Esophagus squamous epithelium (tissue), 5 donors: ENCODE measurements at regions not wholly inside any gene's neighbourhood (a gene's known extent, or its start where the extent isn't known, plus 50 kb on each side); places are given as distances from the start of the nearest gene placed in this dataset.

Experiments used
- DNase-seq: peaks from one replicate; lab custom pipeline; 2025; lab: John Stamatoyannopoulos, UW
- H3K27ac ChIP-seq, 4 donors: fragments of 200-600 bp; sonication (generic); one replicate each; pipeline ENCODE4 v1.5.1; 2016 to 2019; ENCODE audit warnings: mild to moderate bottlenecking in 1 of 4
- H3K27me3 ChIP-seq, 4 donors: fragments of 200-600 bp; sonication (generic); 1 replicate in 3 of 4; 2 replicates in 1 of 4; pipeline versions ENCODE4 v1.5.1 to v1.6.0; 2017 to 2021; ENCODE audit warnings: antibody characterized with exemption in 1 of 4
- H3K36me3 ChIP-seq, 3 donors: fragments of 200-600 bp; sonication (generic); one replicate each; pipeline ENCODE4 v1.5.1; 2016 to 2019
- H3K4me1 ChIP-seq, 3 donors: fragments of 200-600 bp; sonication (generic); one replicate each; pipeline ENCODE4 v1.5.1; 2017 to 2019
- H3K4me3 ChIP-seq, 4 donors: fragments of 200-600 bp; sonication (generic); 1 replicate in 3 of 4; 2 replicates in 1 of 4; pipeline ENCODE4 v1.5.1; 2016 to 2019; ENCODE audit warnings: mild to moderate bottlenecking in 2 of 4, moderate library complexity in 1 of 4
- H3K9me3 ChIP-seq, 3 donors: fragments of 200-600 bp; sonication (generic); one replicate each; pipeline ENCODE4 v1.5.1; 2016 to 2019
- POLR2A ChIP-seq, 4 donors: fragments of 450-650 bp; IDR thresholded peaks; one replicate each; pipeline ENCODE4 v1.6.1; 2017; ENCODE audit warnings: antibody characterized with exemption in 4 of 4, mild to moderate bottlenecking in 4 of 4, moderate library complexity in 3 of 4
- WGBS, 2 donors: methylation state at CpG; one replicate each; pipeline ENCODE4 v1.1.5; 2018; 5-methylcytosine and 5-hydroxymethylcytosine counted together
- intact Hi-C: fragments of 100-400 bp; cut with DNase I; formaldehyde crosslinking; loops from one replicate; pipeline ENCODE4 v1.15.0; 2022
- TF ChIP-seq, protein P1 (sequence below), 6 experiments: fragments of 450-650 bp in 4 of 6; fragments of 200-600 bp in 2 of 6; sonication (generic) in 2 of 6; IDR thresholded peaks; one replicate each; pipeline ENCODE4 v1.5.1; 2016 to 2019; ENCODE audit warnings: antibody characterized with exemption in 6 of 6, mild to moderate bottlenecking in 4 of 6, moderate library complexity in 4 of 6
- donor health status: DM: yes; HTN: yes; CAD: no.

DNA sequence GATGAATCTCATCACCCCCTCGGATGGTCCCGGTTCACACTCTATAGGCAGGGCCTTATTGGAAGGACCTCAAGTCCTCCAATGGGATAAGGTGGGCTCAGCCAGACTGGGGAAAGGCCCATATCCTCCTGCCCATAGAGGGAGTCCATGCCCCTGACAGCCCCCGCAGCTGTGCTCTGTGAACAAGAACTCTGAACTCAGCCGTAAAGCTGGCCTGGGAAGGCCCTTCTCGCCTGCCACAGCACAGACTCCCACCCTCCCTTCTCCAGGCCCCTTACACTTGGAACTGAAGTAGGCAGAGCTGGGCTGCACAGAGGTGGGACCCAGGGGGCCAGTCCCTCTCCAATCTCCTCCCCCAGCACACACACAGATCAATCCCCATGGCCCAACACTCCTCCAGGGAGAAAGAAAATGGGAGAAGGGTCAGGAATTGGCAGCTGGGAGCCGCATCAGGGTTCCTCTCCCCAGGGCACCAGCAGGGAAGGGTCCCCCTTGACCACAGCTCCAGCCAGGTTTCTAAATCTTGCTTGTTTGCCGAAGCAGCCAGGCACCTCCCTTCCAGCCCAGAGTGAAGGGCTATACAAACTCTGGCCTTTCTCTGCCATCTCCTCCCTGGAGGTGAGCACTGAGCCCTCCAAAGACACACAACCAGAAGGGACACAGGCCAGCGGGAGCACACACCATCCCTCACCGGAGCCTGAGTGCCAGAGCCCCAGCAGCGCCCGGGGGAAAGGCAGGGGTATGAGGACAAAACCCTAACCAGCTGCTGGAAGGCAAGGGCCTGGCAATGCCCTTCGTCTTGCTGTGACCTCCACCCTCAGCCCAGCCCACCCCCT, 454.1 kb downstream of the SOX9 start:
- H3K27ac ChIP-seq, result no peak overlapping the region
- DNase-seq, result no peak
- no peaks in the 10 kb centered on the region for H3K36me3 ChIP-seq
- no peak for TF ChIP-seq POLR2A (IDR thresholded peaks at IDR 0.05)
- TF ChIP-seq, protein P1, sequence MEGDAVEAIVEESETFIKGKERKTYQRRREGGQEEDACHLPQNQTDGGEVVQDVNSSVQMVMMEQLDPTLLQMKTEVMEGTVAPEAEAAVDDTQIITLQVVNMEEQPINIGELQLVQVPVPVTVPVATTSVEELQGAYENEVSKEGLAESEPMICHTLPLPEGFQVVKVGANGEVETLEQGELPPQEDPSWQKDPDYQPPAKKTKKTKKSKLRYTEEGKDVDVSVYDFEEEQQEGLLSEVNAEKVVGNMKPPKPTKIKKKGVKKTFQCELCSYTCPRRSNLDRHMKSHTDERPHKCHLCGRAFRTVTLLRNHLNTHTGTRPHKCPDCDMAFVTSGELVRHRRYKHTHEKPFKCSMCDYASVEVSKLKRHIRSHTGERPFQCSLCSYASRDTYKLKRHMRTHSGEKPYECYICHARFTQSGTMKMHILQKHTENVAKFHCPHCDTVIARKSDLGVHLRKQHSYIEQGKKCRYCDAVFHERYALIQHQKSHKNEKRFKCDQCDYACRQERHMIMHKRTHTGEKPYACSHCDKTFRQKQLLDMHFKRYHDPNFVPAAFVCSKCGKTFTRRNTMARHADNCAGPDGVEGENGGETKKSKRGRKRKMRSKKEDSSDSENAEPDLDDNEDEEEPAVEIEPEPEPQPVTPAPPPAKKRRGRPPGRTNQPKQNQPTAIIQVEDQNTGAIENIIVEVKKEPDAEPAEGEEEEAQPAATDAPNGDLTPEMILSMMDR (IDR thresholded peaks at IDR 0.05), result no peak
- intact Hi-C loops, result no loop called here
- no peaks in the 10 kb centered on the region for H3K9me3 ChIP-seq
- peaks cover 0 to 13% (median 0%) of the 10 kb centered on the region in 3 donors for H3K4me1 ChIP-seq
- no peak overlapping the region for H3K4me3 ChIP-seq
- 77 to 93% methylated on average over 3 to 5 of the region's 12 CpGs for WGBS, 2 donors
- peaks cover 0 to 20% (median 0%) of the 10 kb centered on the region in 4 donors for H3K27me3 ChIP-seq

DNA sequence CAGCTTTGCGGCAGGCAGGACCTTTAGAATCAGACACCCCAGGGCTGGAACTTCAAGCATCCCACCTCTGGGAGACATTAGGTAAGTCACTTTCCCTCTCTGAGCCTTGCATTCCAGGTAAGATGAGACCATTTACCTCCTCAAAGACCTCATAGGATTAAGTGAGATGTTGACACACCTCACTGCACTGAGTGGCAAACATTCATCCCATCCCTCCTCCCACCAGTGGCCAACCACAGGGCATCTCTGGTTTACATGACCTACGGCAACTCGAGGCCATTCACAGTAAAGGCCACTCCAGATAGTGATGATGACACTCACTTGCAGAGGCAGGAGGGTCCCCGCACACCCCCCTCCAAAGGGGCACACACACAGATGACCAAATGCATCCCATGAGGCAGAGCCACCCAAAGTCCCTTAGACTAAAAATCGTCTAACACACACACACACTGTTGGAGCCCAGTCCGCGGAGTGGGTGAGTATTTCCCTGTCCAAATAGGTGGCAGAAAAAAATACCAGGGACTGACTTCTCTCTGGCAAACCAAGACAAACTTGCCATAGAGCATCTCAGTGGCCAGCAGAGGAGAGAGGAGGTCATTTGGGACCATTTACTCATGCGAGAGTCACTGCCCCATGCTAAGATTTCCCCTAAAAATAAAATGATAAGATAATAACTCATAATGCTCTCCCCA, 454.9 kb downstream of the SOX9 start:
- intact Hi-C loops, result no loop called here
- Histone ChIP-seq H3K36me3 (no peaks in the 10 kb centered on the region), H3K4me3 (no peak overlapping the region), H3K27me3 (peaks cover 0 to 20% (median 0%) of the 10 kb centered on the region in 4 donors), H3K27ac (no peak overlapping the region), H3K9me3 (no peaks in the 10 kb centered on the region), H3K4me1 (peaks cover 0 to 21% (median 0%) of the 10 kb centered on the region in 3 donors)
- TF ChIP-seq POLR2A (IDR thresholded peaks at IDR 0.05), result no peak
- TF ChIP-seq, protein P1 (IDR thresholded peaks at IDR 0.05), result no peak
- WGBS, 2 donors, result 77 to 86% methylated on average over 2 to 6 of the region's 8 CpGs
- no peak for DNase-seq

DNA sequence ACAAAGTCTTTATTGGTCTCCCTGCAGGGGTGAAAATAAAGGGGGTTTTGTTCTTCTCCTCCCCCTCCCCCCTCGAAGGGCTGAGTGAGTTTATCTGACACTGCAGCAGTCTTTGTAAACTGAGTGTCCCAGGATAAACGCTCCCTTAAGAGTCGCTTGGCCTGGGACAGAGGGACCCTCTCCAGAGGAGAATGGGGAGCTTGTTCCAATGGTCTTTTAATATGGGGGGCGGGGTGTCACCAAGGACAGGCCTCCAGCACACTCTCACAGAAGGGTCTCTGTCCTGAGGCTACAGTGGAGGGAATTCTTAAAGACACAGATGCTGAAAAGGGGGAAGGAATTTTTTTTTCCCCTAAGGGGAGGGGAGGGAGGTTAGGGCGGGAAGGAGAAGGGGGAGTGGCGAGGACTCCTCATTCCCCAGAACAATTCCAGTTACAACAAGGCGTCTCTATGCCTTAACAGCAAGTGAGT, 455.5 kb downstream of the SOX9 start:
- no peak overlapping the region for H3K27ac ChIP-seq
- TF ChIP-seq, protein P1 (IDR thresholded peaks at IDR 0.05), result no peak
- no peak for TF ChIP-seq POLR2A (IDR thresholded peaks at IDR 0.05)
- no peak for DNase-seq
- H3K4me1 ChIP-seq, result peaks cover 0 to 27% (median 6%) of the 10 kb centered on the region in 3 donors
- peaks cover 0 to 20% (median 0%) of the 10 kb centered on the region in 4 donors for H3K27me3 ChIP-seq
- intact Hi-C loops, result no loop called here
- no peaks in the 10 kb centered on the region for H3K9me3 ChIP-seq
- no peak overlapping the region for H3K4me3 ChIP-seq
- WGBS, 2 donors, result 53 to 66% methylated on average over 4 to 5 of the region's 7 CpGs
- no peaks in the 10 kb centered on the region for H3K36me3 ChIP-seq

DNA sequence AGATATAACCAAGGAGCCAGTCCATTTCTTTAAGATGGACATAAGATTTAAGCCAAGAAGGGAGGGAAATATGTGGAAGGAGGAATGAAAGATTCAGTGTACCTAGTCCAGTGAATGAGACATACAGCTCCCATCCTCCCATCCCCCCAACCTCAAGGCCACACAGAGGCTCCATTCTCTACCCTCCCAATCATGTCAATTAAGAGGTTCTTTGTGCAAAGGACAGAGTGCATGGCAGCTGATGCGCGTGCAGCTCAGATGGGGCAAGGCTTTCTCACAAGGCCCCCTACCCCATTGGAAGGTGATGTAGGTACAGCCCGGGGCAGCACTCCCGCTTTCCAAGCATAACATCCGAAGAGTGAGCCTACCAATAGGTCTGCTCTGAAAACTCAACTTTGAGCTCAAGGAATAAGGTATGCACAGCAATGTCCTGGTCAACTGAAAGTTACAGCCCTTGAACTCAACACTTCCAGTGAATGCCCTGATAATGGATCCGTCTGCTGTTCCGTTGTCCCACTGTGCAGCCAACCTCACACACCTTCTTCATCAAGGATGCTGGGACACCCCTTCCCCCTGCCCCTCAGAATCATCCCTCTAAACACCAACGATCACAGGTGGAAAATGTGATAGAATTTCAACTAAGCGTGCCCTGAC, 458.1 kb downstream of the SOX9 start:
- WGBS, 2 donors, result 87 to 93% methylated on average over 6 to 8 of the region's 9 CpGs
- Histone ChIP-seq H3K4me3 (no peak overlapping the region), H3K27ac (no peak overlapping the region), H3K27me3 (peaks cover 0 to 10% (median 0%) of the 10 kb centered on the region in 4 donors), H3K4me1 (peaks cover 0 to 23% (median 6%) of the 10 kb centered on the region in 3 donors), H3K9me3 (no peaks in the 10 kb centered on the region), H3K36me3 (no peaks in the 10 kb centered on the region)
- intact Hi-C loops, result no loop called here
- TF ChIP-seq, protein P1 (IDR thresholded peaks at IDR 0.05), result no peak
- TF ChIP-seq POLR2A (IDR thresholded peaks at IDR 0.05), result no peak
- DNase-seq, result no peak
